Thoracic aorta (tissue), 2 donors: ENCODE measurements at regions not wholly inside any gene's neighbourhood (a gene's known extent, or its start where the extent isn't known, plus 50 kb on each side); places are given as distances from the start of the nearest gene placed in this dataset.

Experiments used
- ATAC-seq: fragments of 150-250 bp; one replicate; pipeline ENCODE4 v1.8.0; 2017; ENCODE audit warnings: low read depth; ENCODE audit not compliant: insufficient number of reproducible peaks, low FRiP score
- DNase-seq: peaks from one replicate; pipeline ENCODE4 v3.0.0-alpha.2; 2020; ENCODE audit warnings: low spot score
- H3K27ac ChIP-seq, 2 donors: fragments of 200-600 bp; sonication (generic); 1 replicate in 1 of 2; 2 replicates in 1 of 2; pipeline ENCODE4 v1.5.1; 2016; ENCODE audit warnings: mild to moderate bottlenecking in 2 of 2, moderate library complexity in 2 of 2
- H3K27me3 ChIP-seq: fragments of 200-600 bp; sonication (generic); replicated peaks from 2 replicates; pipeline ENCODE4 v1.6.0; 2016; ENCODE audit warnings: mild to moderate bottlenecking; ENCODE audit not compliant: insufficient read depth
- H3K36me3 ChIP-seq: fragments of 200-600 bp; sonication (generic); one replicate; pipeline ENCODE4 v1.5.1; 2016
- H3K4me1 ChIP-seq, 2 donors: fragments of 200-600 bp; sonication (generic); 1 replicate in 1 of 2; 2 replicates in 1 of 2; pipeline versions ENCODE4 v1.5.1 to v1.6.0; 2016; ENCODE audit warnings: low read depth in 2 of 2, mild to moderate bottlenecking in 1 of 2; ENCODE audit not compliant: control insufficient read depth in 1 of 2
- H3K4me3 ChIP-seq: fragments of 200-600 bp; sonication (generic); 2 replicates; pipeline ENCODE4 v1.5.1; 2016; ENCODE audit warnings: mild to moderate bottlenecking
- H3K9me3 ChIP-seq: fragments of 200-600 bp; sonication (generic); 2 replicates; pipeline ENCODE4 v1.5.1; 2016
- TF ChIP-seq, protein P1 (sequence below): fragments of 200-600 bp; sonication (generic); IDR thresholded peaks from one replicate; pipeline ENCODE4 v1.5.1; 2019; ENCODE audit warnings: antibody characterized with exemption

DNA sequence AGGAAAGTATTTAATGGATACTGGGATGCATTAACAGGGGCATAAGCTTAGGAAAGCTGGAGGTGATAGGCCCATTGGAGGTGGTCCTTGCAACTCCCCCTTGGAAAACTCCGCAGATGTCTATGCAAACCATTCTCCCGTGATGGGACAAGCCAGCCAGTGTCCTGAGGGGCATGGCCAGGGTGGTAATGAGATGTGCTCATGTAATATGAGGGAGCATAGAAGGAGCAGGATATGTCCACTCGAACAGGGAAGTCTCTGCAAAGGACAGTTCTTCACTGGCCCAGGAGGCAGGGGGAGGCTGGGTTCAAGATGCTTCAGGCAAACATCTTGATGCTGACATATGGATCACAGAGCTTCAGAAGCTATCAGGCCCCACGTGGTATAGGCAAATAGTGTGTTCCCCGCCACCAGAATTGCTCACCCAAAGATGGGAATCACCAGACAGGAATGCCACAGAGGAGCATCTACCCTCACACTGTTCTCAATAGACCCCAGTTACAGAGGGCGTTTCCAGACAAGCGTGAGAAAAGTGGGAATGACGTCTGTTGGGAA, 201.6 kb upstream of the CDH4 start:
- DNase-seq (no peak), ATAC-seq (no peak)
- H3K9me3 ChIP-seq: no peaks in the 10 kb centered on the region
- H3K27ac ChIP-seq: no peak overlapping the region
- H3K27me3 ChIP-seq: no peaks in the 10 kb centered on the region
- no peak overlapping the region for H3K4me3 ChIP-seq
- TF ChIP-seq, protein P1, sequence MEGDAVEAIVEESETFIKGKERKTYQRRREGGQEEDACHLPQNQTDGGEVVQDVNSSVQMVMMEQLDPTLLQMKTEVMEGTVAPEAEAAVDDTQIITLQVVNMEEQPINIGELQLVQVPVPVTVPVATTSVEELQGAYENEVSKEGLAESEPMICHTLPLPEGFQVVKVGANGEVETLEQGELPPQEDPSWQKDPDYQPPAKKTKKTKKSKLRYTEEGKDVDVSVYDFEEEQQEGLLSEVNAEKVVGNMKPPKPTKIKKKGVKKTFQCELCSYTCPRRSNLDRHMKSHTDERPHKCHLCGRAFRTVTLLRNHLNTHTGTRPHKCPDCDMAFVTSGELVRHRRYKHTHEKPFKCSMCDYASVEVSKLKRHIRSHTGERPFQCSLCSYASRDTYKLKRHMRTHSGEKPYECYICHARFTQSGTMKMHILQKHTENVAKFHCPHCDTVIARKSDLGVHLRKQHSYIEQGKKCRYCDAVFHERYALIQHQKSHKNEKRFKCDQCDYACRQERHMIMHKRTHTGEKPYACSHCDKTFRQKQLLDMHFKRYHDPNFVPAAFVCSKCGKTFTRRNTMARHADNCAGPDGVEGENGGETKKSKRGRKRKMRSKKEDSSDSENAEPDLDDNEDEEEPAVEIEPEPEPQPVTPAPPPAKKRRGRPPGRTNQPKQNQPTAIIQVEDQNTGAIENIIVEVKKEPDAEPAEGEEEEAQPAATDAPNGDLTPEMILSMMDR: no peak
- H3K4me1 ChIP-seq: no peaks in the 10 kb centered on the region
- H3K36me3 ChIP-seq: no peaks in the 10 kb centered on the region

DNA sequence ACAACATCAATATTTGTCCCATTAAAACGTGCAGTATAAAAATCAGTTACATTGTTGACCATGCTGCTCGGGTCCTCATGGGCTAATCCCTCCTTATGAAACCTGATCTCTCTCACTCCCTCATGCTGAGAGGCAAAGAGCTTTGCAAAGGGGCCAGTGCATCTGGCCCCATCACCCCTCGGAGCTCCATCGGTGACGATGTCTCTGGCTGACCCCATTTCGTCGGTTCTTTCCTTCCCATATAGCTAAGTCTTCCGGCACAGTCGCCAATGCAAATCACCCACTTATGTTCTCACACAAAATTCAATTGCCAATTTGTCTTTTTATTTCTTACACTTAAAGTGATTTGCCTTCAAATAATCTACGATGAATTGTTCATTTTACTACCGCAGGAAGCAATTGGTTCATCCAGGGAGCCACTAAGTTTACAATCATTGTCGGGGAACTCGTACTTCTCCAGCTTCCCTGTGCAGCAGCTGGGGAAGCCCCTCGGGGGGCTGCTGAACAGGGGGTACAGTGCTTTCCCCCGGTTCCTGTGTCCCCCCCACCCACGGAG, 199.8 kb upstream of the CDH4 start:
- no peaks in the 10 kb centered on the region for H3K4me1 ChIP-seq
- DNase-seq (no peak), ATAC-seq (no peak)
- H3K27me3 ChIP-seq: no peaks in the 10 kb centered on the region
- no peak overlapping the region for H3K4me3 ChIP-seq
- no peaks in the 10 kb centered on the region for H3K9me3 ChIP-seq
- TF ChIP-seq, protein P1: no peak
- H3K27ac ChIP-seq: no peak overlapping the region
- H3K36me3 ChIP-seq: no peaks in the 10 kb centered on the region

DNA sequence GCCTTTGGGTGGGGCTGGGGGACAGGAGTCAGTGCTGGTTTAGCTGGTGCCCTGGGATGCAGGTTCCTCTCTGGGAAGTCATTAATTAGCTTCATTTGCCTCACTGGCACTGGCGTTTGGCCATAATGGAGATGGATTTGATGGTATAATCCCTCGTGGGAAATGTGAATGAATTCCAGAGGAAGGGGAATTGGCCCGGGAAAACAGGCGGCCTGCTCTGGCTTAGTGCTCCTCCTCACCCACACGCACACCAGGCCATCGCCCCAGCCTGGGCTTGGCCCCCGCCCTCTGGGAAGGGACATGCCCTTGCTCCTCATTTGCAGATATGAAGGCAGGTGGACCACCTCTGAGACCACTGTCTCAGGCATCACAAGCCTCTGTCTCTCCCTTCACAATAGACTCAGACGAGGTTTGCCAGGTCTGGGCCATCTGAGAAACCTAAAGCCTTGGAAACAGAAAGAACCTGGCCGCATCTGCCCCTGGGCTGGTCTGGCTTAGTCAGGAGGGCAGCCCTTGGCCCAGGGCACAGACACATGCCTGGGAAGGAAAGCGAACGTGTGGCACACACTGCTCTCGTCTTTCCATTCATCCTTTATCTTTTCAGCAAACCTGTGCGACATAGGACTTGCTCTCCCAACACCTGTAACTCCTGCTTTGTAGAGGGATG, 199.2 kb upstream of the CDH4 start:
- DNase-seq (no peak), ATAC-seq (no peak)
- H3K27me3 ChIP-seq: no peaks in the 10 kb centered on the region
- H3K36me3 ChIP-seq: no peaks in the 10 kb centered on the region
- H3K9me3 ChIP-seq: no peaks in the 10 kb centered on the region
- TF ChIP-seq, protein P1: no peak
- no peak overlapping the region for H3K4me3 ChIP-seq
- no peak overlapping the region for H3K27ac ChIP-seq
- no peaks in the 10 kb centered on the region for H3K4me1 ChIP-seq

DNA sequence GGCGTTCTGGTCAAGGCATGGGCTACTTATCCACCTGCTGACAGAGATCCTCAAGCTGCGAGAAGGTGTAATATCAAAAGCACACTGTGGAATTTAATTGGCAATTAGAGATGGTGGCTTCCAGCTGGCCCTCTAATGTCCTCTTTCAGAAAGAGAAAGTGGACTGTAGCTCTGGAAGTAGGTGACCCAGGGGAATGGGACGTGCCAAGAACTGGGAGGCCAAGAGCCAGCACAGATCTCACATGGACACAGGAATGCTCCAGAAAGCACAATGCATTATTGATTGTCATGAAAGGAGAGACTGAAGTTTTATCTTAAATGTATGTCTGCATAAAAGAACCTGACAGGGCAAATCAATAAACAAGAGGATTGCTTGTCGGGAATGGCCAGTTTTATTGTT, 198.6 kb upstream of the CDH4 start:
- Histone ChIP-seq H3K4me1 (no peaks in the 10 kb centered on the region), H3K9me3 (no peaks in the 10 kb centered on the region), H3K36me3 (no peaks in the 10 kb centered on the region), H3K27ac (no peak overlapping the region), H3K4me3 (no peak overlapping the region), H3K27me3 (no peaks in the 10 kb centered on the region)
- ATAC-seq (no peak), DNase-seq (no peak)
- TF ChIP-seq, protein P1: no peak

DNA sequence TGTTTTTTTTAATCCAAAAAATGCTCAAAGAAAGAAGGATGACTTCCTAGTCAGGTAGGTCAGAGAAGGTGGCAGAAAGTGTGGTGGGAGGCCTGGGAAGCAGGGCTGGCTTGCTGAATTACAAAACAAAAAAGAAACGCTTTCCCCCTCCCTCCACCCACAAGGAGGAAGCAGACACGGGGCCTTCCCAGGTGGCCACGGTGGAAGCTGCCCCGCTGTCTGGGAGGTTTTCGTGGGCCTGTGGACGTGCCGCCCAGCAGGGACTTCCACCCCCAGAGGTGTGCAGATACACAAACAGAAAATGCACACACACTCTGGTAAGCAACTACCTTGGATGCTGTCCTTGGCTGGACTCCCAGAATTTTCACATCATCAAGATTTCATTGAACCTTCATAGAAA, 198.2 kb upstream of the CDH4 start:
- DNase-seq: no peak
- no peaks in the 10 kb centered on the region for H3K27me3 ChIP-seq
- H3K27ac ChIP-seq: no peak overlapping the region
- no peaks in the 10 kb centered on the region for H3K4me1 ChIP-seq
- H3K4me3 ChIP-seq: no peak overlapping the region
- ATAC-seq: no peak
- no peaks in the 10 kb centered on the region for H3K36me3 ChIP-seq
- H3K9me3 ChIP-seq: no peaks in the 10 kb centered on the region
- TF ChIP-seq, protein P1: no peak
